IPS-15b (cell line): ENCODE measurements at regions not wholly inside any gene's neighbourhood (a gene's known extent, or its start where the extent isn't known, plus 50 kb on each side); places are given as distances from the start of the nearest gene placed in this dataset.

Experiments
- H3K27me3 ChIP-seq: one replicate; pipeline ENCODE4 v1.6.1; 2013; ENCODE audit warnings: low read length; ENCODE audit not compliant: control insufficient read depth, insufficient read depth
- H3K36me3 ChIP-seq: one replicate; pipeline ENCODE4 v1.6.1; 2013; ENCODE audit warnings: low read length; ENCODE audit not compliant: control insufficient read depth, insufficient read depth
- H3K4me1 ChIP-seq: one replicate; pipeline ENCODE4 v1.6.1; 2013; ENCODE audit warnings: mild to moderate bottlenecking, low read length; ENCODE audit not compliant: control insufficient read depth, insufficient read depth
- H3K4me3 ChIP-seq: one replicate; pipeline ENCODE4 v1.5.1; 2013; ENCODE audit warnings: low read depth, low read length
- H3K9ac ChIP-seq: one replicate; pipeline ENCODE4 v1.6.1; 2013; ENCODE audit warnings: low read depth, mild to moderate bottlenecking, low read length
- H3K9me3 ChIP-seq: one replicate; pipeline ENCODE4 v1.6.1; 2013; ENCODE audit warnings: mild to moderate bottlenecking, low read length; ENCODE audit not compliant: control insufficient read depth, insufficient read depth

- H3K9me3 ChIP-seq = no peaks in the 10 kb centered on the region
- H3K4me3 ChIP-seq = no peak overlapping the region
- no peaks in the 10 kb centered on the region for H3K27me3 ChIP-seq
- no peak overlapping the region for H3K9ac ChIP-seq
- H3K4me1 ChIP-seq = no peaks in the 10 kb centered on the region
- no peaks in the 10 kb centered on the region for H3K36me3 ChIP-seq
These were observed 78.1 kb upstream of the KLF3 start for GRCh38 chr4:38585871-38586270.

GRCh38 chr4:38587106-38587505, 76.9 kb upstream of the KLF3 start:
- Histone ChIP-seq H3K27me3 (no peaks in the 10 kb centered on the region), H3K4me3 (no peak overlapping the region), H3K4me1 (no peaks in the 10 kb centered on the region), H3K9ac (no peak overlapping the region), H3K9me3 (no peaks in the 10 kb centered on the region), H3K36me3 (no peaks in the 10 kb centered on the region)

DNA sequence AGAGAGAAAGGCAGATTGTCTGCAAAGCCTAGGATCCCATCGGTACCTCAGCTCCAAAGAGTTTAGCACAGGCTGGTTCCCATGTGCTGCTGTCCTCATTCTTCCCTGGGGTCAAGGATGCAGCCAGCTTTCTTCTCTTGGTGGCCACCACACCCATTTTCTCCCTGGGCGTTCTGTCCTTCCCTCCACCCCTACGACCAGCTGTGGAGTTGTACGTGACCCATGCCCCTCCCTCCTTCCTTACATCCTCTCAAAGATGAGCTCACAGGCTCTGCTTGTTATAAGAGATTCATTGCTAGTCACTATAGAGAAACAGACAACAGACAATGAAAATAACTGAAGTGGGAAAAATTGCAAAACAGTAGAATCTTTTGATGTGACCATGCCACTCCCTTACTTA, 74.0 kb upstream of the KLF3 start:
- H3K4me3 ChIP-seq = no peak overlapping the region
- H3K36me3 ChIP-seq = no peaks in the 10 kb centered on the region
- no peaks in the 10 kb centered on the region for H3K27me3 ChIP-seq
- no peaks in the 10 kb centered on the region for H3K9me3 ChIP-seq
- no peak overlapping the region for H3K9ac ChIP-seq
- no peaks in the 10 kb centered on the region for H3K4me1 ChIP-seq

DNA sequence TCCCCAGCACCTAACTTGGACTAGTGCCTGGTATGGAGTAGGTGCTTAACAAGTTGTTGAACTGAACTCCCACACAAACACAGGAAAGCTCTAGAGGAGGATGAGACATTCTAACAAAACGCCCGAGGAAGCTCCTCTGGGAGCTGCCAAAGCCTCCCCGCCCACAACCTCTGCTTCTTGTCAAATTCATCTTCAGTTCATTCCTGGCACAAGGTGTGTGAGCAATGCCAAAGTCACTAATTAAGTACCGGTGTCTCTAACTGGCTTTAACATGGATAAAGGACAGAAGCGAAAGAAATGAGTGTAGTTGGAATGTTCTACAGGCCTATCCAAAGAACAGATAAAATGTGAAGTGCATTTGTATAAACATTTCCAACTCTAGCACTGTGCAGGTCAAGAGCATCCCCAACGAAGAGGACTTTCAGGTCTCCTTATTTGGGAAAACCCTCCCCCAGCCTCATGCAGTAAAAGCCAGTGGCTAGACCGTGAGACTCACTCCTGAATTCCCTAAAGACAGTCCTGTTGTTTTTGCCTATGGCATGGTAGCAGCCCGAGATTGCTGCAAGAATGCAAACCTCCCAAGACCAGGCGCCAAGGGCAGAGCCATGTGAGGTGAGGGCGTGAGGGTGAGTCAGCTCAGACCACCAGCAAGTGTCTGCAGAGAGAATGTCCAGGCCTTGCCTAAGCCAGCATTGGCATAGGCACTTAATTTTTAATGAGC, 72.2 kb upstream of the KLF3 start:
- Histone ChIP-seq H3K36me3 (no peaks in the 10 kb centered on the region), H3K9me3 (no peaks in the 10 kb centered on the region), H3K4me3 (no peak overlapping the region), H3K4me1 (no peaks in the 10 kb centered on the region), H3K27me3 (no peaks in the 10 kb centered on the region), H3K9ac (no peak overlapping the region)

DNA sequence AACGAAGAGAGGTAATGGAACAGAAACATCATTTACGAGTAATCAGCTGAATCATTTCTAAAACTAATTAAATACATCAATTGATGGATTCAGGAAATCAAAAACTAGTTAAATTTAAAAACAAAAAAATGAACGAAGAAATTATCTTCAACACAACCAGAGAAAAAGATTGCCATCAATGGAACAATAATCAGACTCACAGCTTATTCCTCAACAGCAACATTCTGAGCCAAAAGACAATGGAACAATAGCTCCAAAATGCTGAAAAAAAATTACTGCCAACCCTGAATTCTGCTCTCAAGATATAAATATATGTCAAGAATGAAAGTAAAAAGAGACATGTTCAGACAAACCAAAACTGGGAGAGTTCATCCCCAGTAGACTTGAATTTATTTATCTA, 65.5 kb upstream of the KLF3 start:
- no peaks in the 10 kb centered on the region for H3K9me3 ChIP-seq
- no peaks in the 10 kb centered on the region for H3K36me3 ChIP-seq
- H3K4me1 ChIP-seq = no peaks in the 10 kb centered on the region
- H3K4me3 ChIP-seq = no peak overlapping the region
- no peak overlapping the region for H3K9ac ChIP-seq
- H3K27me3 ChIP-seq = no peaks in the 10 kb centered on the region

DNA sequence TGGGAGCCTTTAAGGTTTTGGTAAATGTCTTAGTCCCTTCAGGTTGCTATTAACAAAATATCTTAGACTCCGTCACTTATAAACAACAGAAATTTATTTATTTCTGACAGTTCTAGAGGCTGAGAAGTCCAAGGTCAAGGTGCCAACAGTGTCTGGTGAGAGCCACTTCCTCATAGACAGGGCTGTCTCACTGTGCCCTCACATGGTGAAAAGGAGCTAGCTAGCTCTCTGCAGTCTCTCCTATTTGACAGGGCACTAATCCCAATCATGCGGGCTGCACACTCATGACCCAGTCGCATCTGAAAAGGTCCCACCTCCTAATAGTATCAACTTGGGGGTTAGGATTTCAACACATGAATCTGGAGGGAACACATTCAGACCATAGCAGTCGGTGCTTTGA, 63.4 kb upstream of the KLF3 start:
- Histone ChIP-seq H3K4me1 (peaks cover 6% of the 10 kb centered on the region), H3K9me3 (no peaks in the 10 kb centered on the region), H3K36me3 (no peaks in the 10 kb centered on the region), H3K27me3 (no peaks in the 10 kb centered on the region), H3K4me3 (no peak overlapping the region), H3K9ac (no peak overlapping the region)

- H3K36me3 ChIP-seq = no peaks in the 10 kb centered on the region
- H3K4me1 ChIP-seq = peaks cover 6% of the 10 kb centered on the region
- H3K4me3 ChIP-seq = no peak overlapping the region
- no peak overlapping the region for H3K9ac ChIP-seq
- H3K9me3 ChIP-seq = no peaks in the 10 kb centered on the region
- H3K27me3 ChIP-seq = no peaks in the 10 kb centered on the region
These were observed 62.6 kb upstream of the KLF3 start for GRCh38 chr4:38601244-38601915.

DNA sequence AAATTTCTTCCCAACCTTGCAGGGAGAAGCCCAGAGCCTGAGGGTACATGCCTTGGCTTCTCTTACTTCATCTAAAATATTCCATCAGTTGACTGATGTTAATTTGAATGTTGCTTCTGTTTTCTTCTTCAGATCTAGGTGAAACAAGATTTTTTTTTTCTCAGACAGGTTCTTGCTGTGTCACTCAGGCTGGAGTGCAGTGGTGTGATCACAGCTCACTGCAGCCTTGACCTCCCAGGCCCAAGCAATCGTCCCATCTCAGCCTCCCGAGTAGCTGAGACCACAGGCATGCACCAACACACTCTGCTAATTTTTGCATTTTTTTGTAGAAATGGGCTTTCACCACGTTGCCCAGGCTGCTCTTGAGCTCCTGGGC, 62.1 kb upstream of the KLF3 start:
- Histone ChIP-seq H3K27me3 (no peaks in the 10 kb centered on the region), H3K4me3 (no peak overlapping the region), H3K36me3 (no peaks in the 10 kb centered on the region), H3K4me1 (peaks cover 6% of the 10 kb centered on the region), H3K9me3 (no peaks in the 10 kb centered on the region), H3K9ac (no peak overlapping the region)

DNA sequence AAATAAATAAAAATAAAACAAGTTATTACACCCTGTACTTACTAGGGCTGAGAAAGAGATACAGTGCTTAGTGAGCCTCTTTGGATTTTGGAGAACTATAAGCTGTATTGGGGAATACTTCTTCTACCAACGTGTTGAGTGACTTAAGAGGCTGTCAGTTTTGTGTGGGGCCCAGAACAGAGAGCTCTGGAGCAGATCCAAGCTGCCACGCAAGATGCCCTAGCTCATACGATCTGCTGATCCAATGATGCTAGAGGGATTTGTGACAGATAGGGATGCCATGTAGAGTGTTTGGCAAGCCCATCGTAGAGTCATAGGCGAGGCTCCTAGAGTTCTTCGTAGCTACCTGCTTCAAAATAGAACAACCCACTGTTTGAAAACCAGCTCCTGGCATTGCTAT, 60.3 kb upstream of the KLF3 start:
- no peak overlapping the region for H3K4me3 ChIP-seq
- peaks cover 6% of the 10 kb centered on the region for H3K4me1 ChIP-seq
- H3K27me3 ChIP-seq = no peaks in the 10 kb centered on the region
- no peaks in the 10 kb centered on the region for H3K36me3 ChIP-seq
- H3K9me3 ChIP-seq = no peaks in the 10 kb centered on the region
- no peak overlapping the region for H3K9ac ChIP-seq

- peak overlapping the region; percentile 24 for H3K4me3 ChIP-seq
- no peak overlapping the region for H3K9ac ChIP-seq
- H3K36me3 ChIP-seq = no peaks in the 10 kb centered on the region
- H3K27me3 ChIP-seq = no peaks in the 10 kb centered on the region
- H3K4me1 ChIP-seq = peaks cover 6% of the 10 kb centered on the region
- no peaks in the 10 kb centered on the region for H3K9me3 ChIP-seq
These were observed 58.7 kb upstream of the KLF3 start for GRCh38 chr4:38605181-38605752.

- Histone ChIP-seq H3K9ac (no peak overlapping the region), H3K27me3 (no peaks in the 10 kb centered on the region), H3K4me3 (no peak overlapping the region), H3K36me3 (no peaks in the 10 kb centered on the region), H3K4me1 (peaks cover 8% of the 10 kb centered on the region), H3K9me3 (no peaks in the 10 kb centered on the region)
These were observed 58.0 kb upstream of the KLF3 start for GRCh38 chr4:38605753-38606586.
